ENCODE measurements at regions not wholly inside any gene's neighbourhood (a gene's known extent, or its start where the extent isn't known, plus 50 kb on each side); places are given as distances from the start of the nearest gene placed in this dataset.
"Not testable (repeated sequence)": the region's sequence is repeated elsewhere in the genome, so short reads cannot be mapped to it uniquely, and the experiment has no call there.

- not testable (repeated sequence) for TF ChIP-seq CTCF (conservative IDR thresholded peaks at IDR 0.05); ZFX (IDR thresholded peaks at IDR 0.05)
These were observed 694.5 kb downstream of the CBLN4 start for GRCh38 chr20:55310844-55311243.
